GM18951 (cell line): ENCODE measurements at regions not wholly inside any gene's neighbourhood (a gene's known extent, or its start where the extent isn't known, plus 50 kb on each side); places are given as distances from the start of the nearest gene placed in this dataset.

Experiments used
- POLR2A ChIP-seq: IDR thresholded peaks from 4 replicates; pipeline ENCODE4 v1.6.1; 2011; ENCODE audit warnings: mild to moderate bottlenecking; ENCODE audit not compliant: insufficient read length, insufficient read depth; ENCODE audit errors: extremely low read depth
- in situ Hi-C: fragments of 300-500 bp; cut with MboI; formaldehyde crosslinking; loops from one replicate; pipeline ENCODE4 v1.12.0; 2022; ENCODE audit warnings: low sequenced_read_pairs, mixed read lengths, inconsistent platforms; ENCODE audit not compliant: unreplicated experiment

- in situ Hi-C loops: no loop called here
- no peak for TF ChIP-seq POLR2A
Measured at GRCh38 chr12:23421556-23421955, 527.9 kb downstream of the SOX5 start.

GRCh38 chr12:23423097-23423687, 526.3 kb downstream of the SOX5 start:
- in situ Hi-C loops: no loop called here

GRCh38 chr12:23423796-23424195, 525.7 kb downstream of the SOX5 start:
- in situ Hi-C loops: no loop called here

More at GRCh38 chr12:23423097-23423687, 526.3 kb downstream of the SOX5 start:
- TF ChIP-seq POLR2A: no peak

GRCh38 chr12:23424685-23425084, 524.8 kb downstream of the SOX5 start:
- in situ Hi-C loops: no loop called here
- TF ChIP-seq POLR2A: no peak

More at GRCh38 chr12:23423796-23424195, 525.7 kb downstream of the SOX5 start:
- no peak for TF ChIP-seq POLR2A

- in situ Hi-C loops: no loop called here
- no peak for TF ChIP-seq POLR2A
Measured at GRCh38 chr12:23426328-23426727, 523.1 kb downstream of the SOX5 start.

GRCh38 chr12:23428758-23429157, 520.7 kb downstream of the SOX5 start:
- in situ Hi-C loops: no loop called here
- no peak for TF ChIP-seq POLR2A

- in situ Hi-C loops: no loop called here
- TF ChIP-seq POLR2A: no peak
Measured at GRCh38 chr12:23431006-23431405, 518.5 kb downstream of the SOX5 start.

- no peak for TF ChIP-seq POLR2A
- in situ Hi-C loops: no loop called here
Measured at GRCh38 chr12:23433121-23433520, 516.3 kb downstream of the SOX5 start.

- TF ChIP-seq POLR2A: no peak
- in situ Hi-C loops: no loop called here
Measured at GRCh38 chr12:23434154-23434553, 515.3 kb downstream of the SOX5 start.

- in situ Hi-C loops: no loop called here
Measured at GRCh38 chr12:23446746-23447145, 502.7 kb downstream of the SOX5 start.

GRCh38 chr12:23450810-23451209, 498.7 kb downstream of the SOX5 start:
- in situ Hi-C loops: no loop called here
- no peak for TF ChIP-seq POLR2A

More at GRCh38 chr12:23446746-23447145, 502.7 kb downstream of the SOX5 start:
- no peak for TF ChIP-seq POLR2A

GRCh38 chr12:23455283-23455682, 494.2 kb downstream of the SOX5 start:
- in situ Hi-C loops: no loop called here
- no peak for TF ChIP-seq POLR2A

GRCh38 chr12:23458640-23459039, 490.8 kb downstream of the SOX5 start:
- no peak for TF ChIP-seq POLR2A
- in situ Hi-C loops: no loop called here

GRCh38 chr12:23462546-23462945, 486.9 kb downstream of the SOX5 start:
- TF ChIP-seq POLR2A: no peak

GRCh38 chr12:23463172-23463571, 486.3 kb downstream of the SOX5 start:
- no peak for TF ChIP-seq POLR2A
- in situ Hi-C loops: no loop called here

More at GRCh38 chr12:23462546-23462945, 486.9 kb downstream of the SOX5 start:
- in situ Hi-C loops: no loop called here
